MM.1S (cell line): ENCODE measurements at regions not wholly inside any gene's neighbourhood (a gene's known extent, or its start where the extent isn't known, plus 50 kb on each side); places are given as distances from the start of the nearest gene placed in this dataset.
"Not testable (repeated sequence)": the region's sequence is repeated elsewhere in the genome, so short reads cannot be mapped to it uniquely, and the experiment has no call there.

Experiments used
- DNase-seq: peaks from one replicate; pipeline ENCODE4 v3.0.0-alpha.2; 2015
- H2AFZ ChIP-seq: fragments of 300-600 bp; sonication (generic); 2 replicates; pipeline ENCODE4 v1.6.0; 2016; ENCODE audit warnings: antibody characterized with exemption, low read length
- H3F3A ChIP-seq: fragments of 300-600 bp; sonication (generic); 2 replicates; pipeline ENCODE4 v1.6.1; 2016; ENCODE audit warnings: mild to moderate bottlenecking, antibody characterized with exemption, low read length, moderate library complexity, mixed read lengths; ENCODE audit not compliant: insufficient read depth
- H3K27ac ChIP-seq: fragments of 300-600 bp; sonication (generic); 2 replicates; pipeline ENCODE4 v1.5.1; 2016; ENCODE audit warnings: mild to moderate bottlenecking, low read length
- H3K27me3 ChIP-seq: fragments of 300-600 bp; sonication (generic); replicated peaks from 2 replicates; pipeline ENCODE4 v1.6.0; 2016; ENCODE audit warnings: low read length; ENCODE audit not compliant: insufficient read depth
- H3K36me3 ChIP-seq: fragments of 300-600 bp; sonication (generic); replicated peaks from 2 replicates; pipeline ENCODE4 v1.6.1; 2016; ENCODE audit warnings: mild to moderate bottlenecking, low read length, mixed read lengths; ENCODE audit not compliant: insufficient read depth
- H3K4me1 ChIP-seq: fragments of 300-600 bp; sonication (generic); 2 replicates; pipeline ENCODE4 v1.6.1; 2016; ENCODE audit warnings: low read length, mixed read lengths
- H3K4me2 ChIP-seq: fragments of 300-600 bp; sonication (generic); 2 replicates; pipeline ENCODE4 v1.6.0; 2016; ENCODE audit warnings: low read depth, low read length
- H3K4me3 ChIP-seq: fragments of 300-600 bp; sonication (generic); 2 replicates; pipeline ENCODE4 v1.5.1; 2016; ENCODE audit warnings: low read length, mixed read lengths
- H3K79me2 ChIP-seq: fragments of 300-600 bp; sonication (generic); 2 replicates; pipeline ENCODE4 v1.6.1; 2016; ENCODE audit warnings: mixed run types, low read length, mixed read lengths
- H3K9ac ChIP-seq: fragments of 300-600 bp; sonication (generic); 2 replicates; pipeline ENCODE4 v1.6.1; 2016; ENCODE audit warnings: low read length, mixed read lengths
- H3K9me2 ChIP-seq: fragments of 300-600 bp; sonication (generic); replicated peaks from 2 replicates; pipeline ENCODE4 v1.6.1; 2016; ENCODE audit warnings: mild to moderate bottlenecking, low read length, mixed read lengths; ENCODE audit not compliant: insufficient read depth
- H3K9me3 ChIP-seq: fragments of 300-600 bp; sonication (generic); replicated peaks from 2 replicates; pipeline ENCODE4 v1.6.1; 2016; ENCODE audit warnings: mild to moderate bottlenecking, low read length, mixed read lengths; ENCODE audit not compliant: insufficient read depth
- H4K20me1 ChIP-seq: fragments of 300-600 bp; sonication (generic); 2 replicates; pipeline ENCODE4 v1.6.1; 2016; ENCODE audit warnings: mild to moderate bottlenecking, low read length, moderate library complexity, mixed read lengths; ENCODE audit not compliant: insufficient read depth
- CTCF ChIP-seq: fragments of 300-600 bp; sonication (generic); IDR thresholded peaks from 2 replicates; pipeline ENCODE4 v1.5.1; 2016; ENCODE audit warnings: antibody characterized with exemption, low read length, mixed read lengths
- EZH2 ChIP-seq: fragments of 300-600 bp; sonication (generic); optimal IDR thresholded peaks from 2 replicates; pipeline ENCODE3; 2017; ENCODE audit warnings: low read depth, mild to moderate bottlenecking, antibody characterized with exemption, low read length, mixed read lengths
- EZH2phosphoT487 ChIP-seq: fragments of 300-600 bp; sonication (generic); IDR thresholded peaks from 2 replicates; pipeline ENCODE4 v1.6.1; 2018; ENCODE audit warnings: antibody characterized with exemption, low read length

- no peaks in the 10 kb centered on the region for H3K4me1 ChIP-seq
- H3K9ac ChIP-seq: no peak overlapping the region
- TF ChIP-seq EZH2phosphoT487: no peak
- TF ChIP-seq CTCF: no peak
- TF ChIP-seq EZH2: no peak
- no peaks in the 10 kb centered on the region for H3K9me2 ChIP-seq
- no peak for DNase-seq
- H3F3A ChIP-seq: no peaks in the 10 kb centered on the region
- no peaks in the 10 kb centered on the region for H4K20me1 ChIP-seq
- no peaks in the 10 kb centered on the region for H3K79me2 ChIP-seq
- H3K36me3 ChIP-seq: no peaks in the 10 kb centered on the region
- H3K27me3 ChIP-seq: no peaks in the 10 kb centered on the region
- H3K27ac ChIP-seq: no peak overlapping the region
- H3K9me3 ChIP-seq: no peaks in the 10 kb centered on the region
- H2AFZ ChIP-seq: no peak overlapping the region
- H3K4me2 ChIP-seq: no peak overlapping the region
- no peak overlapping the region for H3K4me3 ChIP-seq
Measured at GRCh38 chr14:106294324-106294723, 767.9 kb downstream of the TMEM121 start.

- H3K27ac ChIP-seq, H3K27me3 ChIP-seq: not testable (repeated sequence)
Measured at GRCh38 chr14:106300951-106301510, 774.6 kb downstream of the TMEM121 start.

GRCh38 chr14:106301609-106302008 lies 775.2 kb downstream of the TMEM121 start:
- H3K4me1 ChIP-seq, H3K27ac ChIP-seq, H3K9me2 ChIP-seq, H3K4me3 ChIP-seq, DNase-seq, H3K36me3 ChIP-seq, H3K27me3 ChIP-seq, H3F3A ChIP-seq, H3K9me3 ChIP-seq, H3K9ac ChIP-seq, H4K20me1 ChIP-seq, H3K4me2 ChIP-seq, H3K79me2 ChIP-seq, H2AFZ ChIP-seq: not testable (repeated sequence)

More at GRCh38 chr14:106300951-106301510, 774.6 kb downstream of the TMEM121 start:
- H3F3A ChIP-seq, H3K4me3 ChIP-seq, H3K36me3 ChIP-seq, DNase-seq, H3K9me3 ChIP-seq, H3K4me1 ChIP-seq, H3K9me2 ChIP-seq, H3K4me2 ChIP-seq, H3K9ac ChIP-seq, H4K20me1 ChIP-seq, H3K79me2 ChIP-seq, H2AFZ ChIP-seq: not testable (repeated sequence)

- Histone ChIP-seq H3F3A (no peaks in the 10 kb centered on the region), H3K9me3 (no peaks in the 10 kb centered on the region), H3K4me3 (no peak overlapping the region), H3K27ac (no peak overlapping the region), H4K20me1 (no peaks in the 10 kb centered on the region), H3K4me1 (no peaks in the 10 kb centered on the region), H3K4me2 (no peak overlapping the region), H3K27me3 (no peaks in the 10 kb centered on the region), H3K9ac (no peak overlapping the region), H3K79me2 (no peaks in the 10 kb centered on the region), H2AFZ (no peak overlapping the region), H3K36me3 (no peaks in the 10 kb centered on the region), H3K9me2 (no peaks in the 10 kb centered on the region)
- TF ChIP-seq EZH2phosphoT487: no peak
- no peak for DNase-seq
Measured at GRCh38 chr14:106302661-106303060, 776.3 kb downstream of the TMEM121 start.

- DNase-seq: no peak
- no peak overlapping the region for H3K4me2 ChIP-seq
- no peaks in the 10 kb centered on the region for H3K27me3 ChIP-seq
- no peak overlapping the region for H3K27ac ChIP-seq
- H3K9me3 ChIP-seq: no peaks in the 10 kb centered on the region
- no peaks in the 10 kb centered on the region for H3F3A ChIP-seq
- no peaks in the 10 kb centered on the region for H3K79me2 ChIP-seq
- H3K36me3 ChIP-seq: no peaks in the 10 kb centered on the region
- H3K4me1 ChIP-seq: no peaks in the 10 kb centered on the region
- H4K20me1 ChIP-seq: no peaks in the 10 kb centered on the region
- H3K9ac ChIP-seq: no peak overlapping the region
- no peak overlapping the region for H3K4me3 ChIP-seq
- H3K9me2 ChIP-seq: no peaks in the 10 kb centered on the region
- no peak overlapping the region for H2AFZ ChIP-seq
- TF ChIP-seq CTCF (no peak), EZH2phosphoT487 (no peak), EZH2 (no peak)
Measured at GRCh38 chr14:106304271-106304670, 777.9 kb downstream of the TMEM121 start.
